Endothelial cell of umbilical vein (primary cell): ENCODE measurements at regions not wholly inside any gene's neighbourhood (a gene's known extent, or its start where the extent isn't known, plus 50 kb on each side); places are given as distances from the start of the nearest gene placed in this dataset.

Experiments used
- BruUV-seq: library from RNA; stranded (reverse); fragments of 400-500 nt; replicated peaks from 2 replicates; lab custom pipeline; 2021; lab: Mats Ljungman, UMichigan
- CTCF ChIA-PET: fragments of 300-600, 350-600 bp; sonication (Branson Sonifier 250); formaldehyde crosslinking; loops from one replicate; lab custom pipeline; 2021; ENCODE audit warnings: antibody characterized with exemption, inconsistent platforms; lab: Charles Lee
- POLR2A ChIA-PET: fragments of 300-600, 350-600 bp; sonication (Branson Sonifier 250); formaldehyde crosslinking; loops from one replicate; lab custom pipeline; 2021; ENCODE audit warnings: antibody characterized with exemption, inconsistent platforms; lab: Charles Lee
- DNase-seq: peaks from one replicate; pipeline ENCODE4 v3.0.0-alpha.2; 2011; ENCODE audit warnings: low read depth, low spot score
- FAIRE-seq: peaks from 2 replicates; lab custom pipeline; 2011; peaks lifted over from hg19 to GRCh38; lab: Jason Lieb, UNC
- H2AFZ ChIP-seq: 2 replicates; pipeline ENCODE4 v1.6.0; 2012; ENCODE audit warnings: low read depth, low read length, control low read depth, inconsistent platforms
- H3K27ac ChIP-seq: 2 replicates; pipeline ENCODE4 v1.5.1; 2011; ENCODE audit warnings: low read depth, mild to moderate bottlenecking, control low read depth, low read length, moderate library complexity; ENCODE audit not compliant: insufficient read depth
- H3K27me3 ChIP-seq, 2 experiments: 2 replicates each; pipeline versions ENCODE4 v1.6.0 to v1.6.1; 2011; ENCODE audit warnings: low read length in 2 of 2, mixed read lengths in 1 of 2; ENCODE audit not compliant: control insufficient read depth in 2 of 2, insufficient read depth in 2 of 2
- H3K36me3 ChIP-seq, 2 experiments: 2 replicates in 1 of 2; 3 replicates in 1 of 2; pipeline ENCODE4 v1.5.1; 2011; ENCODE audit warnings: low read length in 2 of 2, mild to moderate bottlenecking in 1 of 2, moderate library complexity in 1 of 2; ENCODE audit not compliant: control insufficient read depth in 2 of 2, insufficient read depth in 2 of 2; ENCODE audit errors: extremely low read depth in 1 of 2
- H3K4me1 ChIP-seq: 3 replicates; pipeline ENCODE4 v1.5.1; 2011; ENCODE audit warnings: mild to moderate bottlenecking, low read length; ENCODE audit not compliant: control insufficient read depth, insufficient read depth; ENCODE audit errors: extremely low read depth
- H3K4me2 ChIP-seq: 2 replicates; pipeline ENCODE4 v1.6.1; 2011; ENCODE audit warnings: low read length, control low read depth, mixed read lengths; ENCODE audit not compliant: insufficient read depth
- H3K4me3 ChIP-seq, 3 experiments: fragments of 200-600 bp in 1 of 3; sonication (generic), shearing (Covaris generic) in 1 of 3; replicated peaks in 1 of 3; 2 replicates each; pipeline ENCODE4 v1.5.1; 2011 to 2016; ENCODE audit warnings: control low read depth in 3 of 3, low read length in 3 of 3, mild to moderate bottlenecking in 2 of 3, inconsistent platforms in 1 of 3, low read depth in 1 of 3, moderate library complexity in 1 of 3; ENCODE audit not compliant: insufficient read depth in 1 of 3
- H3K79me2 ChIP-seq: 2 replicates; pipeline ENCODE4 v1.6.0; 2012; ENCODE audit warnings: low read length, inconsistent platforms; ENCODE audit not compliant: control insufficient read depth, insufficient read depth
- H3K9ac ChIP-seq: replicated peaks from 2 replicates; pipeline ENCODE3; 2011; ENCODE audit warnings: low read length, control low read depth; ENCODE audit not compliant: insufficient read depth; ENCODE audit errors: extremely low read depth
- H3K9me1 ChIP-seq: replicated peaks from 3 replicates; pipeline ENCODE4 v1.6.0; 2011; ENCODE audit warnings: mild to moderate bottlenecking, low read length; ENCODE audit not compliant: control insufficient read depth, insufficient read depth; ENCODE audit errors: extremely low read depth
- H3K9me3 ChIP-seq: replicated peaks from 2 replicates; pipeline ENCODE4 v1.5.1; 2012; ENCODE audit warnings: low read length, inconsistent platforms; ENCODE audit not compliant: control insufficient read depth, insufficient read depth
- H4K20me1 ChIP-seq: replicated peaks from 2 replicates; pipeline ENCODE3; 2011; ENCODE audit warnings: mild to moderate bottlenecking, low read length; ENCODE audit not compliant: control insufficient read depth, insufficient read depth; ENCODE audit errors: extremely low read depth
- EZH2 ChIP-seq: IDR thresholded peaks from 2 replicates; pipeline ENCODE4 v1.6.1; 2012; ENCODE audit warnings: borderline replicate concordance, low read depth, mild to moderate bottlenecking, moderate library complexity, low read length, inconsistent platforms; ENCODE audit not compliant: severe bottlenecking
- FOS ChIP-seq: IDR thresholded peaks from 2 replicates; pipeline ENCODE4 v1.6.1; 2011; ENCODE audit warnings: mild to moderate bottlenecking, low read length, moderate library complexity, borderline replicate concordance; ENCODE audit not compliant: insufficient read depth
- GATA2 ChIP-seq: IDR thresholded peaks from 2 replicates; pipeline ENCODE4 v1.7.0; 2011; ENCODE audit warnings: low read depth, mild to moderate bottlenecking, moderate library complexity, mixed read lengths, low read length; ENCODE audit not compliant: insufficient read length, insufficient read depth
- JUN ChIP-seq: IDR thresholded peaks from 2 replicates; pipeline ENCODE4 v1.6.1; 2011; ENCODE audit warnings: borderline replicate concordance, low read depth; ENCODE audit not compliant: insufficient read length, insufficient read depth
- MYC ChIP-seq: IDR thresholded peaks from one replicate; pipeline ENCODE4 v1.6.1; 2011; ENCODE audit warnings: mild to moderate bottlenecking, low read depth, low read length
- POLR2A ChIP-seq: IDR thresholded peaks from 2 replicates; pipeline ENCODE4 v1.6.1; 2012; ENCODE audit warnings: low read depth, mild to moderate bottlenecking, control low read depth, low read length
- POLR2AphosphoS5 ChIP-seq: IDR thresholded peaks from 2 replicates; pipeline ENCODE4 v1.6.1; 2012; ENCODE audit warnings: low read depth, mild to moderate bottlenecking, control low read depth, low read length, moderate library complexity; ENCODE audit not compliant: insufficient read depth
- dilution Hi-C: fragments of 300-500 bp; cut with MboI; formaldehyde crosslinking; loops from one replicate; pipeline ENCODE4 v1.15.0; 2019; ENCODE audit warnings: low sequenced_read_pairs; ENCODE audit not compliant: extremely low pct_ligation_motif_present
- intact Hi-C: fragments of 100-400 bp; cut with micrococcal nuclease; formaldehyde crosslinking; loops from one replicate; pipeline ENCODE4 v1.10.0; 2022
- TF ChIP-seq, protein P1 (sequence below), 2 donors: IDR thresholded peaks; 1 replicate in 1 of 2; 2 replicates in 1 of 2; pipeline ENCODE4 v1.5.1; 2011; ENCODE audit warnings: low read length in 2 of 2, mild to moderate bottlenecking in 2 of 2, moderate library complexity in 2 of 2, control low read depth in 1 of 2, inconsistent platforms in 1 of 2, low read depth in 1 of 2; ENCODE audit not compliant: insufficient read depth in 1 of 2; ENCODE audit errors: extremely low read depth in 1 of 2
- TF ChIP-seq, protein P2 (sequence below): IDR thresholded peaks from 2 replicates; pipeline ENCODE4 v1.6.1; 2011; ENCODE audit not compliant: insufficient read depth, insufficient read length

DNA sequence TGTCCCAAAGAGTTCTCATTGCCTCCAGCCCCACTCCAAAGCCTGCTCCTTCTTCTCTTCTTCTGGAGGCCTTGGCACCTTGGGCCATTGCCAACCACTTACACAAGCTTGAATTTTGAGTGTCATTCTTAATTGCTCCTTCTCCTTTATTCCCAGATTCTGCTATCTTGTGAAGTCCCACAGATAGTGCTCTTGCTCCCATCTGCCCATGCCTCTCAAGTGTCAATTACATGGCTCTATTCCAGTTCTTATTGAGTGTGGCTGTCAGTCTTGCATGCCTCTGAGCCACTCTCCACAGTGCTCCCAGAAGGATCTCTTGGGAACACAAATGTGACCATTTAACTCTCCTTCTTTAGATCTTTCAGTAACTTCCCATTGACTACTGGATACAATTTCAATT, 117.3 kb upstream of the SFRP2 start:
- FAIRE-seq = no peak
- CTCF ChIA-PET = no interaction called here
- Histone ChIP-seq H3K4me1 (no peaks in the 10 kb centered on the region), H2AFZ (no peak overlapping the region), H3K9me1 (no peaks in the 10 kb centered on the region), H3K36me3 (no peaks in the 10 kb centered on the region), H4K20me1 (no peaks in the 10 kb centered on the region), H3K27ac (no peak overlapping the region), H3K4me2 (no peak overlapping the region), H3K4me3 (no peak overlapping the region), H3K9me3 (peaks cover 4% of the 10 kb centered on the region), H3K9ac (no peak overlapping the region), H3K27me3 (no peaks in the 10 kb centered on the region), H3K79me2 (no peaks in the 10 kb centered on the region)
- no peak for TF ChIP-seq MYC
- TF ChIP-seq GATA2 = no peak
- no peak for TF ChIP-seq JUN
- TF ChIP-seq, protein P1, sequence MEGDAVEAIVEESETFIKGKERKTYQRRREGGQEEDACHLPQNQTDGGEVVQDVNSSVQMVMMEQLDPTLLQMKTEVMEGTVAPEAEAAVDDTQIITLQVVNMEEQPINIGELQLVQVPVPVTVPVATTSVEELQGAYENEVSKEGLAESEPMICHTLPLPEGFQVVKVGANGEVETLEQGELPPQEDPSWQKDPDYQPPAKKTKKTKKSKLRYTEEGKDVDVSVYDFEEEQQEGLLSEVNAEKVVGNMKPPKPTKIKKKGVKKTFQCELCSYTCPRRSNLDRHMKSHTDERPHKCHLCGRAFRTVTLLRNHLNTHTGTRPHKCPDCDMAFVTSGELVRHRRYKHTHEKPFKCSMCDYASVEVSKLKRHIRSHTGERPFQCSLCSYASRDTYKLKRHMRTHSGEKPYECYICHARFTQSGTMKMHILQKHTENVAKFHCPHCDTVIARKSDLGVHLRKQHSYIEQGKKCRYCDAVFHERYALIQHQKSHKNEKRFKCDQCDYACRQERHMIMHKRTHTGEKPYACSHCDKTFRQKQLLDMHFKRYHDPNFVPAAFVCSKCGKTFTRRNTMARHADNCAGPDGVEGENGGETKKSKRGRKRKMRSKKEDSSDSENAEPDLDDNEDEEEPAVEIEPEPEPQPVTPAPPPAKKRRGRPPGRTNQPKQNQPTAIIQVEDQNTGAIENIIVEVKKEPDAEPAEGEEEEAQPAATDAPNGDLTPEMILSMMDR (IDR thresholded peaks at IDR 0.05; ENCODE audit: extremely low read depth in 1 of 2, insufficient read depth in 1 of 2, low read depth in 1 of 2, low read length in 2 of 2) = no peak
- no peak for TF ChIP-seq EZH2
- TF ChIP-seq POLR2A = no peak
- no peak for TF ChIP-seq POLR2AphosphoS5
- TF ChIP-seq, protein P2, sequence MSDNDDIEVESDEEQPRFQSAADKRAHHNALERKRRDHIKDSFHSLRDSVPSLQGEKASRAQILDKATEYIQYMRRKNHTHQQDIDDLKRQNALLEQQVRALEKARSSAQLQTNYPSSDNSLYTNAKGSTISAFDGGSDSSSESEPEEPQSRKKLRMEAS = no peak
- TF ChIP-seq FOS = no peak
- BruUV-seq = no TSS peak
- POLR2A ChIA-PET = no interaction called here
- intact Hi-C loops (no loop called here), dilution Hi-C loops (no loop called here)
- no peak for DNase-seq
